ENCODE measurements at regions not wholly inside any gene's neighbourhood (a gene's known extent, or its start where the extent isn't known, plus 50 kb on each side); places are given as distances from the start of the nearest gene placed in this dataset.

DNA sequence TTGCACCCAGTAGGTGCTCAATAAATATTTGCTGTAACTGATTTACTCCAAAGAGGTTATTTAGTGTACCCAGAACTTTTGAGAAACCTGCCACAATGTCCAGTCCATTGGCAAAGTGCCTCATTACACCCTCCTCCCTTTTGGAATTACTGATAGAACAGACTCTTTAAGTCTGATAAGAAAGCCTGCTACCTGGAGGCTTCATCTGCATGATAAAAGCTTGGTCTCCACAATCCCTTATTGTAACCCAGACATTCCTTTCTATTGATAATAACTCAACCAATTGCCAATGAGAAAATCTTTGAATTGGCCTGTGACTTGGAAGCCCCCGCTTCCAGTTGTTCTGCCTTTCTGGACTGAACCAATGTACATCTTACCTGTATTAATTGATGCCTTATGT is 127.0 kb upstream of the FOXN2 start:
- Histone ChIP-seq H4K8ac (ENCODE audit: low read depth, low read length) (no peak overlapping the region), H2AK5ac (ENCODE audit: low read depth, low read length) (no peak overlapping the region), H3K27me3 (ENCODE audit: control insufficient read depth in 3 of 3, insufficient read depth in 3 of 3, low read depth in 1 of 3, low read length in 3 of 3) (no peaks in the 10 kb centered on the region), H3K36me3 (replicated peaks in 1 of 2; ENCODE audit: control insufficient read depth in 2 of 2, insufficient read depth in 2 of 2, low read length in 2 of 2) (no peaks in the 10 kb centered on the region), H2BK12ac (ENCODE audit: low read length) (no peak overlapping the region), H2BK120ac (ENCODE audit: low read depth, low read length) (no peak overlapping the region), H3K9me3 (replicated peaks in 1 of 2; ENCODE audit: control insufficient read depth in 2 of 2, insufficient read depth in 1 of 2, low read depth in 1 of 2, low read length in 2 of 2) (no peaks in the 10 kb centered on the region), H2BK5ac (ENCODE audit: low read length) (no peak overlapping the region), H3K4me2 (ENCODE audit: insufficient read depth, low read length, poor library complexity, severe bottlenecking) (no peak overlapping the region), H4K91ac (ENCODE audit: low read depth, low read length, poor library complexity) (no peak overlapping the region), H3K4ac (ENCODE audit: low read length) (no peak overlapping the region), H3K4me1 (ENCODE audit: control insufficient read depth in 2 of 2, insufficient read depth in 1 of 2, low read depth in 1 of 2, low read length in 2 of 2) (peaks cover 0 to 4% of the 10 kb centered on the region in 2 donors), H3K4me3 (ENCODE audit: low read length in 2 of 2) (no peak overlapping the region), H3K14ac (ENCODE audit: low read length) (no peak overlapping the region), H2AFZ (ENCODE audit: low read length) (no peak overlapping the region), H3K23ac (ENCODE audit: low read depth, low read length, poor library complexity) (no peak overlapping the region), H3K18ac (ENCODE audit: low read length) (no peak overlapping the region), H3K27ac (replicated peaks; ENCODE audit: low read length) (no peak overlapping the region), H3K9ac (ENCODE audit: low read depth, low read length, poor library complexity) (no peak overlapping the region), H3K79me1 (ENCODE audit: low read depth, low read length) (no peaks in the 10 kb centered on the region), H2BK15ac (ENCODE audit: low read length) (no peak overlapping the region)
- no peak for DNase-seq (ENCODE audit: low spot score)
- no CpG with 5 or more reads among the region's 1 CpG for WGBS, 2 donors (ENCODE audit: extremely low coverage in 2 of 2, insufficient read length in 2 of 2, insufficient replicate concordance in 1 of 2)

DNA sequence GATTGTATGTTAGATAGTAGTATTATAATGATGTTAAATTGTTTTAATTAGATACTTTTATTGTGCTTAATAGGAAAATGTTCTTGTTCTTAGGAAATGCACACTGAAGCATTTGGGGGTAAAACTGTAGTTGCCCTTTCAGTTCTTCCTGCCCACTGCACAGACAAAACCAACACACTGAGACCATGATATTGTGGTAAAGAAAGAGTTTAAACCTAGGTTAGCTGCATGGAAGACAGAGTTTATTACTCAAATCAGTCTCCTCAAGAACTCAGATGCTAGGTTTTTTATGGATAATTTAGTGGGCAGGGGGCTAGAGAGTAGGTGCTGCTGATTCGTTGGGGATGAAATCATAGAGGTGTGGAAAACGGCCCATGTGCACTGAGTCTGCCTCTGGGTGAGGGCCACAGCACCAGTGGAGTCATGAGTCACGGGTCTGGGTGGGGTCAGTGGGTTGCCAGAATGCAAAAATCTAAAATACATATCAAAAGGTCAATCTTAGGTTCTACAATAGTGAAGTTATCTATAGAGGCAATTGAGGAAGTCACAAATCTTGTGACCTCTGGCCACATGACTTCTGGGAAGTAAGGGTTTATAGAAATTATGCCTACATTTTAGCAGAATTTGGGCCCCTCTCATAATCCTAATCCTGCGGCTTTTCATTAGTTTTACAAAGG is 124.8 kb upstream of the FOXN2 start:
- no CpG with 5 or more reads among the region's 4 CpGs for WGBS, 2 donors (ENCODE audit: extremely low coverage in 2 of 2, insufficient read length in 2 of 2, insufficient replicate concordance in 1 of 2)
- Histone ChIP-seq H3K79me1 (ENCODE audit: low read depth, low read length) (no peaks in the 10 kb centered on the region), H3K4me1 (ENCODE audit: control insufficient read depth in 2 of 2, insufficient read depth in 1 of 2, low read depth in 1 of 2, low read length in 2 of 2) (peaks cover 0 to 4% of the 10 kb centered on the region in 2 donors), H3K14ac (ENCODE audit: low read length) (no peak overlapping the region), H3K36me3 (replicated peaks in 1 of 2; ENCODE audit: control insufficient read depth in 2 of 2, insufficient read depth in 2 of 2, low read length in 2 of 2) (no peaks in the 10 kb centered on the region), H3K23ac (ENCODE audit: low read depth, low read length, poor library complexity) (no peak overlapping the region), H2AK5ac (ENCODE audit: low read depth, low read length) (no peak overlapping the region), H3K4me3 (ENCODE audit: low read length in 2 of 2) (no peak overlapping the region), H2BK5ac (ENCODE audit: low read length) (no peak overlapping the region), H3K9ac (ENCODE audit: low read depth, low read length, poor library complexity) (no peak overlapping the region), H2BK120ac (ENCODE audit: low read depth, low read length) (no peak overlapping the region), H2BK15ac (ENCODE audit: low read length) (no peak overlapping the region), H3K18ac (ENCODE audit: low read length) (no peak overlapping the region), H4K8ac (ENCODE audit: low read depth, low read length) (no peak overlapping the region), H3K4ac (ENCODE audit: low read length) (no peak overlapping the region), H3K4me2 (ENCODE audit: insufficient read depth, low read length, poor library complexity, severe bottlenecking) (no peak overlapping the region), H3K27ac (replicated peaks; ENCODE audit: low read length) (no peak overlapping the region), H3K27me3 (ENCODE audit: control insufficient read depth in 3 of 3, insufficient read depth in 3 of 3, low read depth in 1 of 3, low read length in 3 of 3) (no peaks in the 10 kb centered on the region), H2AFZ (ENCODE audit: low read length) (no peak overlapping the region), H4K91ac (ENCODE audit: low read depth, low read length, poor library complexity) (no peak overlapping the region), H2BK12ac (ENCODE audit: low read length) (no peak overlapping the region), H3K9me3 (replicated peaks in 1 of 2; ENCODE audit: control insufficient read depth in 2 of 2, insufficient read depth in 1 of 2, low read depth in 1 of 2, low read length in 2 of 2) (no peaks in the 10 kb centered on the region)
- DNase-seq (ENCODE audit: low spot score), result no peak

DNA sequence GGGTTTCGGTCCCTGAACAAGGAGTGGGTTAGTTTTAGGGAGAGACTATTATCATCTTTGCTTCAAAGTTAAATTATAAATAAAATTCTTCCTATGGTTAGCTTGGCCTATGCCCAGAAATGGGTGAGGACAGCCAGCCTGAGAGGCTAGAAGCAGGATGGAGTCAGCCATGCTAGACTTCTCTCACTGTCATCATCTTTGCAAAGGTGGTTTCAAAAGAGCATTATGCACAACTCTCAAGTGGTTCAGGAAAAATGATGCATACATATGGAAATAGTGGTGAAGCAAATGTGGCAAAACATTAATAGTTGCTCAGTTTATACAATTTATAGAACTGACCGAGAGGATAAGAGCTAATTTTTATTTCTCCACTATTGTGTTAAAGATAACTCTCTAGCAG is 124.3 kb upstream of the FOXN2 start:
- H3K27ac ChIP-seq (replicated peaks; ENCODE audit: low read length), result no peak overlapping the region
- H2BK15ac ChIP-seq (ENCODE audit: low read length), result no peak overlapping the region
- H3K4ac ChIP-seq (ENCODE audit: low read length), result no peak overlapping the region
- WGBS, 2 donors (ENCODE audit: extremely low coverage in 2 of 2, insufficient read length in 2 of 2, insufficient replicate concordance in 1 of 2), result no CpG with 5 or more reads among the region's 2 CpGs
- no peak overlapping the region for H4K91ac ChIP-seq (ENCODE audit: low read depth, low read length, poor library complexity)
- H3K36me3 ChIP-seq (replicated peaks in 1 of 2; ENCODE audit: control insufficient read depth in 2 of 2, insufficient read depth in 2 of 2, low read length in 2 of 2), result no peaks in the 10 kb centered on the region
- H2AFZ ChIP-seq (ENCODE audit: low read length), result no peak overlapping the region
- H2BK12ac ChIP-seq (ENCODE audit: low read length), result no peak overlapping the region
- H2BK5ac ChIP-seq (ENCODE audit: low read length), result no peak overlapping the region
- no peak overlapping the region for H3K9ac ChIP-seq (ENCODE audit: low read depth, low read length, poor library complexity)
- no peaks in the 10 kb centered on the region for H3K27me3 ChIP-seq (ENCODE audit: control insufficient read depth in 3 of 3, insufficient read depth in 3 of 3, low read depth in 1 of 3, low read length in 3 of 3)
- no peak overlapping the region for H2AK5ac ChIP-seq (ENCODE audit: low read depth, low read length)
- no peak overlapping the region for H3K4me3 ChIP-seq (ENCODE audit: low read length in 2 of 2)
- H3K79me1 ChIP-seq (ENCODE audit: low read depth, low read length), result no peaks in the 10 kb centered on the region
- no peak overlapping the region for H3K4me2 ChIP-seq (ENCODE audit: insufficient read depth, low read length, poor library complexity, severe bottlenecking)
- H3K18ac ChIP-seq (ENCODE audit: low read length), result no peak overlapping the region
- no peak overlapping the region for H2BK120ac ChIP-seq (ENCODE audit: low read depth, low read length)
- H3K4me1 ChIP-seq (ENCODE audit: control insufficient read depth in 2 of 2, insufficient read depth in 1 of 2, low read depth in 1 of 2, low read length in 2 of 2), result peaks cover 0 to 4% of the 10 kb centered on the region in 2 donors
- no peaks in the 10 kb centered on the region for H3K9me3 ChIP-seq (replicated peaks in 1 of 2; ENCODE audit: control insufficient read depth in 2 of 2, insufficient read depth in 1 of 2, low read depth in 1 of 2, low read length in 2 of 2)
- no peak overlapping the region for H3K23ac ChIP-seq (ENCODE audit: low read depth, low read length, poor library complexity)
- no peak overlapping the region for H4K8ac ChIP-seq (ENCODE audit: low read depth, low read length)
- H3K14ac ChIP-seq (ENCODE audit: low read length), result no peak overlapping the region
- no peak for DNase-seq (ENCODE audit: low spot score)

DNA sequence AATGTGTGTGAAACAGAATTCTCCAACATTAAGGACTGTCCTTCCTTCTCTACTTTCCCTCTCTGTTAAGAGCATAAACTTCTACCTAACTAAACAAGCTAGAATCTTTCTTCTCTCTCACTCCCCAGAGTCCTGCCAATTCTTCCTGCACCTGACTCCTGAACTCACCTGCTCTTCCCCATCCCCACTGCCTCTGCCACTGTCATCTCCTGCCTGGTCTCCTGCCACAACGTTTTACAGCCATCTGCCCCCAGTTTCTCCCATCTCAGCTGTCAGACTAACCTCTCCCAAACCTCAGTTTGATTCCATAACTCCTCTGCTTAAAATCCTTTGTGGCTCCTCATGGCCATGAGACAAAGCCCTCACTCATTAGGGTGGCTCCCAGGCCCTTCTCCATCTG is 119.8 kb upstream of the FOXN2 start:
- H3K23ac ChIP-seq (ENCODE audit: low read depth, low read length, poor library complexity), result no peak overlapping the region
- no peak overlapping the region for H2BK12ac ChIP-seq (ENCODE audit: low read length)
- no peak overlapping the region for H3K27ac ChIP-seq (replicated peaks; ENCODE audit: low read length)
- H3K27me3 ChIP-seq (ENCODE audit: control insufficient read depth in 3 of 3, insufficient read depth in 3 of 3, low read depth in 1 of 3, low read length in 3 of 3), result no peaks in the 10 kb centered on the region
- no peak overlapping the region for H2AK5ac ChIP-seq (ENCODE audit: low read depth, low read length)
- no peak overlapping the region for H3K4me3 ChIP-seq (ENCODE audit: low read length in 2 of 2)
- no peak for DNase-seq (ENCODE audit: low spot score)
- no peak overlapping the region for H3K14ac ChIP-seq (ENCODE audit: low read length)
- no peak overlapping the region for H3K18ac ChIP-seq (ENCODE audit: low read length)
- no peak overlapping the region for H2BK15ac ChIP-seq (ENCODE audit: low read length)
- H2AFZ ChIP-seq (ENCODE audit: low read length), result no peak overlapping the region
- H3K4me1 ChIP-seq (ENCODE audit: control insufficient read depth in 2 of 2, insufficient read depth in 1 of 2, low read depth in 1 of 2, low read length in 2 of 2), result peaks cover 8 to 18% of the 10 kb centered on the region in 2 donors
- H3K9me3 ChIP-seq (replicated peaks in 1 of 2; ENCODE audit: control insufficient read depth in 2 of 2, insufficient read depth in 1 of 2, low read depth in 1 of 2, low read length in 2 of 2), result no peaks in the 10 kb centered on the region
- no peaks in the 10 kb centered on the region for H3K36me3 ChIP-seq (replicated peaks in 1 of 2; ENCODE audit: control insufficient read depth in 2 of 2, insufficient read depth in 2 of 2, low read length in 2 of 2)
- H3K9ac ChIP-seq (ENCODE audit: low read depth, low read length, poor library complexity), result no peak overlapping the region
- H3K4me2 ChIP-seq (ENCODE audit: insufficient read depth, low read length, poor library complexity, severe bottlenecking), result no peak overlapping the region
- no peaks in the 10 kb centered on the region for H3K79me1 ChIP-seq (ENCODE audit: low read depth, low read length)
- H2BK5ac ChIP-seq (ENCODE audit: low read length), result no peak overlapping the region
- H4K91ac ChIP-seq (ENCODE audit: low read depth, low read length, poor library complexity), result no peak overlapping the region
- no peak overlapping the region for H3K4ac ChIP-seq (ENCODE audit: low read length)
- H2BK120ac ChIP-seq (ENCODE audit: low read depth, low read length), result no peak overlapping the region
- no peak overlapping the region for H4K8ac ChIP-seq (ENCODE audit: low read depth, low read length)
- WGBS, 2 donors (ENCODE audit: extremely low coverage in 2 of 2, insufficient read length in 2 of 2, insufficient replicate concordance in 1 of 2), result no CpG with 5 or more reads among the region's 1 CpG
